H1 (cell line): ENCODE measurements at regions not wholly inside any gene's neighbourhood (a gene's known extent, or its start where the extent isn't known, plus 50 kb on each side); places are given as distances from the start of the nearest gene placed in this dataset.
A peak's percentile ranks its signal among the peaks of the same experiment; 100 is the strongest.

Source experiments
- CTCF ChIA-PET: fragments of 300-600 bp; sonication (Branson Sonifier 250); formaldehyde crosslinking; loops from one replicate; lab custom pipeline; 2021; ENCODE audit not compliant: partially characterized antibody; lab: Charles Lee
- POLR2A ChIA-PET: fragments of 300-600 bp; sonication (Branson Sonifier 250); formaldehyde crosslinking; loops from one replicate; lab custom pipeline; 2021; ENCODE audit warnings: inconsistent platforms; ENCODE audit not compliant: partially characterized antibody; lab: Charles Lee
- DNase-seq, 2 experiments: peaks; one replicate each; pipeline versions ENCODE4 v3.0.0 to v3.0.0-alpha.2; 2010 to 2022; ENCODE audit warnings: low spot score in 2 of 2, low read depth in 1 of 2, mixed read lengths in 1 of 2
- FAIRE-seq: peaks from 2 replicates; lab custom pipeline; 2011; peaks lifted over from hg19 to GRCh38; lab: Jason Lieb, UNC
- H2AFZ ChIP-seq: 2 replicates; pipeline ENCODE4 v1.8.1; 2012; ENCODE audit warnings: low read length, inconsistent platforms
- H2AK5ac ChIP-seq: 2 replicates; pipeline ENCODE4 v1.6.1; 2013; ENCODE audit warnings: low read depth, low read length
- H2BK120ac ChIP-seq: replicated peaks from 2 replicates; pipeline ENCODE3; 2013; ENCODE audit warnings: low read depth, low read length, inconsistent platforms
- H2BK12ac ChIP-seq: 2 replicates; pipeline ENCODE4 v1.6.1; 2013; ENCODE audit warnings: low read depth, low read length
- H2BK15ac ChIP-seq: 2 replicates; pipeline ENCODE4 v1.6.1; 2013; ENCODE audit warnings: low read length
- H2BK20ac ChIP-seq: 2 replicates; pipeline ENCODE4 v1.6.1; 2013; ENCODE audit warnings: low read length
- H2BK5ac ChIP-seq: 2 replicates; pipeline ENCODE4 v1.6.1; 2013; ENCODE audit warnings: low read depth, low read length
- H3K14ac ChIP-seq: 2 replicates; pipeline ENCODE4 v1.6.1; 2013; ENCODE audit warnings: inconsistent platforms; ENCODE audit not compliant: insufficient read length
- H3K18ac ChIP-seq: 2 replicates; pipeline ENCODE4 v1.6.1; 2013; ENCODE audit warnings: low read length; ENCODE audit errors: extremely low read depth
- H3K23ac ChIP-seq: 2 replicates; pipeline ENCODE4 v1.6.1; 2013; ENCODE audit warnings: inconsistent platforms; ENCODE audit not compliant: insufficient read length
- H3K23me2 ChIP-seq: 2 replicates; pipeline ENCODE4 v1.6.1; 2013; ENCODE audit warnings: low read depth, low read length
- H3K27ac ChIP-seq: 2 replicates; pipeline ENCODE4 v1.6.1; 2011; ENCODE audit warnings: low read depth, low read length, inconsistent platforms
- H3K27me3 ChIP-seq, 4 experiments: replicated peaks in 1 of 4; 1 replicate in 1 of 4; 2 replicates in 3 of 4; pipeline versions ENCODE4 v1.6.1 to v1.8.1; 2011 to 2013; ENCODE audit warnings: low read length in 3 of 4, mild to moderate bottlenecking in 3 of 4, inconsistent platforms in 2 of 4, mixed read lengths in 2 of 4, moderate library complexity in 1 of 4; ENCODE audit not compliant: control insufficient read depth in 3 of 4, insufficient read depth in 3 of 4; ENCODE audit errors: extremely low read depth in 1 of 4
- H3K36me3 ChIP-seq, 4 experiments: 2 replicates each; pipeline versions ENCODE4 v1.6.1 to v1.8.1; 2011 to 2013; ENCODE audit warnings: mild to moderate bottlenecking in 4 of 4, low read length in 3 of 4, moderate library complexity in 2 of 4, control low read depth in 1 of 4, inconsistent platforms in 1 of 4; ENCODE audit not compliant: insufficient read depth in 4 of 4, control insufficient read depth in 2 of 4
- H3K4ac ChIP-seq: replicated peaks from 2 replicates; pipeline ENCODE3; 2013; ENCODE audit warnings: low read length, low read depth, mixed read lengths, inconsistent platforms; ENCODE audit not compliant: insufficient read length
- H3K4me1 ChIP-seq, 4 experiments: replicated peaks in 1 of 4; 1 replicate in 1 of 4; 2 replicates in 3 of 4; pipeline versions ENCODE4 v1.6.1 to v1.8.1; 2011 to 2013; ENCODE audit warnings: low read length in 3 of 4, inconsistent platforms in 2 of 4, mixed read lengths in 1 of 4; ENCODE audit not compliant: insufficient read depth in 4 of 4, control insufficient read depth in 3 of 4
- H3K4me2 ChIP-seq, 2 experiments: 2 replicates each; pipeline versions ENCODE4 v1.6.1 to v1.8.1; 2011 to 2013; ENCODE audit warnings: low read depth in 2 of 2, low read length in 2 of 2, control low read depth in 1 of 2, inconsistent platforms in 1 of 2, mild to moderate bottlenecking in 1 of 2; ENCODE audit not compliant: insufficient read depth in 1 of 2
- H3K4me3 ChIP-seq, 4 experiments: fragments of 200-600, 300-600 bp in 1 of 4; sonication (generic), shearing (Covaris generic), sonication (Bioruptor Twin) in 1 of 4; 2 replicates each; pipeline versions ENCODE4 v1.5.1 to v1.8.1; 2011 to 2016; ENCODE audit warnings: low read length in 4 of 4, low read depth in 3 of 4, control low read depth in 2 of 4, inconsistent platforms in 2 of 4, mild to moderate bottlenecking in 2 of 4, mixed read lengths in 1 of 4, moderate library complexity in 1 of 4; ENCODE audit not compliant: insufficient read depth in 2 of 4; ENCODE audit errors: extremely low read depth in 1 of 4
- H3K56ac ChIP-seq: replicated peaks from 2 replicates; pipeline ENCODE3; 2013; ENCODE audit warnings: low read depth, mild to moderate bottlenecking, mixed read lengths, low read length, inconsistent platforms; ENCODE audit not compliant: insufficient read length
- H3K79me1 ChIP-seq: 2 replicates; pipeline ENCODE4 v1.6.1; 2013; ENCODE audit warnings: low read depth, low read length, control low read depth
- H3K79me2 ChIP-seq, 2 experiments: 2 replicates each; pipeline versions ENCODE4 v1.6.1 to v1.8.1; 2012 to 2013; ENCODE audit warnings: low read length in 2 of 2, mild to moderate bottlenecking in 2 of 2, inconsistent platforms in 1 of 2; ENCODE audit not compliant: insufficient read depth in 2 of 2, control insufficient read depth in 1 of 2
- H3K9ac ChIP-seq, 4 experiments: replicated peaks in 1 of 4; 1 replicate in 1 of 4; 2 replicates in 3 of 4; pipeline versions ENCODE4 v1.6.1 to v1.8.1; 2011 to 2013; ENCODE audit warnings: low read depth in 3 of 4, low read length in 3 of 4, control low read depth in 2 of 4, mild to moderate bottlenecking in 2 of 4, moderate library complexity in 2 of 4, inconsistent platforms in 1 of 4; ENCODE audit errors: extremely low read depth in 1 of 4
- H3K9me3 ChIP-seq, 2 experiments: 2 replicates each; pipeline versions ENCODE4 v1.6.1 to v1.8.1; 2012 to 2013; ENCODE audit warnings: mild to moderate bottlenecking in 2 of 2, moderate library complexity in 2 of 2, control low read depth in 1 of 2, inconsistent platforms in 1 of 2, low read depth in 1 of 2, low read length in 1 of 2, mixed read lengths in 1 of 2; ENCODE audit not compliant: insufficient read depth in 2 of 2
- H4K20me1 ChIP-seq, 2 experiments: replicated peaks in 1 of 2; 2 replicates each; pipeline versions ENCODE3 to v1.8.1; 2011 to 2013; ENCODE audit warnings: inconsistent platforms in 2 of 2, low read length in 2 of 2, mild to moderate bottlenecking in 1 of 2; ENCODE audit not compliant: insufficient read depth in 2 of 2, control insufficient read depth in 1 of 2
- H4K5ac ChIP-seq: 2 replicates; pipeline ENCODE4 v1.6.1; 2013; ENCODE audit warnings: low read length, low read depth, mixed read lengths, inconsistent platforms; ENCODE audit not compliant: insufficient read length
- H4K8ac ChIP-seq: 2 replicates; pipeline ENCODE4 v1.8.0; 2013; ENCODE audit warnings: mild to moderate bottlenecking, moderate library complexity, low read length, inconsistent platforms; ENCODE audit not compliant: insufficient read depth; ENCODE audit errors: extremely low read depth
- H4K91ac ChIP-seq: replicated peaks from 2 replicates; pipeline ENCODE3; 2013; ENCODE audit warnings: low read length, mixed read lengths, inconsistent platforms; ENCODE audit not compliant: insufficient read length
- CBX8 ChIP-seq: fragments of 300-800, 300-1000 bp; sonication (generic); IDR thresholded peaks from 2 replicates; pipeline ENCODE4 v1.7.1; 2016; ENCODE audit warnings: low read depth, low read length, borderline replicate concordance
- CHD2 ChIP-seq: IDR thresholded peaks from 2 replicates; pipeline ENCODE4 v1.6.1; 2012; ENCODE audit warnings: low read length, improper control_type of control experiment
- CREB1 ChIP-seq: IDR thresholded peaks from 2 replicates; pipeline ENCODE4 v1.6.1; 2012; ENCODE audit warnings: inconsistent platforms
- CTCF ChIP-seq, 3 experiments: IDR thresholded peaks; 1 replicate in 2 of 3; 2 replicates in 1 of 3; pipeline versions ENCODE4 v1.5.1 to v1.6.1; 2011; ENCODE audit warnings: low read length in 3 of 3, mild to moderate bottlenecking in 3 of 3, inconsistent platforms in 2 of 3, low read depth in 1 of 3, moderate library complexity in 1 of 3; ENCODE audit not compliant: insufficient read depth in 1 of 3; ENCODE audit errors: control extremely low read depth in 1 of 3
- HDAC6 ChIP-seq: IDR thresholded peaks from one replicate; pipeline ENCODE4 v1.7.1; 2012; ENCODE audit warnings: low read depth, mild to moderate bottlenecking, inconsistent platforms, low read length, moderate library complexity
- RAD21 ChIP-seq, 2 experiments: IDR thresholded peaks in 1 of 2; conservative IDR thresholded peaks in 1 of 2; 2 replicates each; pipeline ENCODE4 v1.6.1; 2011; ENCODE audit warnings: low read depth in 2 of 2, low read length in 2 of 2, improper control_type of control experiment in 1 of 2, inconsistent platforms in 1 of 2, mild to moderate bottlenecking in 1 of 2, moderate library complexity in 1 of 2
- SIRT6 ChIP-seq: IDR thresholded peaks from one replicate; pipeline ENCODE4 v1.7.1; 2012; ENCODE audit warnings: low read length, inconsistent platforms
- SUZ12 ChIP-seq: fragments of 200-600 bp; sonication (generic); IDR thresholded peaks from 2 replicates; pipeline ENCODE4 v1.6.1; 2012; ENCODE audit warnings: mild to moderate bottlenecking, inconsistent platforms, low read length, moderate library complexity, mixed read lengths
- TEAD4 ChIP-seq: IDR thresholded peaks from 2 replicates; pipeline ENCODE4 v1.6.1; 2012; ENCODE audit warnings: low read depth, low read length, inconsistent platforms, mixed read lengths
- WGBS, 2 experiments: shearing (Covaris generic) in 1 of 2; methylation state at CpG; one replicate each; pipeline versions ENCODE4 v1.1.6 to v1.1.7; 2013 to 2015; ENCODE audit warnings: low lambda C conversion rate in 2 of 2, mixed read lengths in 2 of 2, inconsistent platforms in 1 of 2, low coverage in 1 of 2, missing lambda C conversion rate in 1 of 2; ENCODE audit not compliant: insufficient replicate concordance in 2 of 2, insufficient coverage in 1 of 2, insufficient read length in 1 of 2; ENCODE audit errors: extremely low coverage in 1 of 2, missing lambda C conversion rate in 1 of 2; 5-methylcytosine and 5-hydroxymethylcytosine counted together

- H3K4me3 ChIP-seq = no peak overlapping the region
- CTCF ChIA-PET = interaction anchor here (0.8 to 1.2 kb wide), 4 partner anchors 134 to 196 kb away, joined by 3 read pairs; no protein-coding TSS in a partner anchor
- 92% methylated on average over 5 of the region's 5 CpGs; no CpG with 5 or more reads in 1 of the 2 experiments for WGBS, 2 experiments
Measured at GRCh38 chr13:37270226-37271001, 164.9 kb upstream of the CSNK1A1L start.

More at GRCh38 chr13:37270226-37271001, 164.9 kb upstream of the CSNK1A1L start:
- Histone ChIP-seq H2BK15ac (no peak overlapping the region), H2BK120ac (no peak overlapping the region), H3K27ac (no peak overlapping the region), H3K4me2 (no peak overlapping the region), H2AFZ (no peak overlapping the region), H3K79me1 (no peaks in the 10 kb centered on the region), H3K14ac (no peak overlapping the region), H3K4me1 (no peaks in the 10 kb centered on the region), H3K23ac (no peak overlapping the region), H2BK20ac (no peak overlapping the region), H3K23me2 (no peaks in the 10 kb centered on the region), H3K56ac (no peak overlapping the region), H4K8ac (no peak overlapping the region)
- no peak for FAIRE-seq
- DNase-seq = no peak
- TF ChIP-seq SIRT6 = no peak
- TF ChIP-seq HDAC6 = no peak
- no peak for TF ChIP-seq CBX8
- no peak for TF ChIP-seq CREB1
- TF ChIP-seq CHD2 = no peak
- TF ChIP-seq RAD21 (IDR thresholded peaks at IDR 0.05 in 1 of 2, conservative IDR thresholded peaks at IDR 0.05 in 1 of 2; ENCODE audit: low read depth in 2 of 2, low read length in 2 of 2) = peak; percentile 36 to 54; a peak in 3 of 4 replicates
- TF ChIP-seq CTCF (IDR thresholded peaks at IDR 0.05; ENCODE audit: control extremely low read depth in 1 of 3, insufficient read depth in 1 of 3, low read depth in 1 of 3, low read length in 3 of 3) = peak in 2 of 3 experiments; percentile 20 to 35; a peak in 2 of 4 replicates
- no peak for TF ChIP-seq SUZ12
- TF ChIP-seq TEAD4 = no peak
- TF ChIP-seq, all 59 proteins: peak for 2
- no peak overlapping the region for H2BK5ac ChIP-seq
- H3K9me3 ChIP-seq = no peaks in the 10 kb centered on the region
- no peak overlapping the region for H4K91ac ChIP-seq
- H3K36me3 ChIP-seq = no peaks in the 10 kb centered on the region
- no peak overlapping the region for H3K4ac ChIP-seq
- H4K5ac ChIP-seq = no peak overlapping the region
- H2AK5ac ChIP-seq = no peak overlapping the region
- H2BK12ac ChIP-seq = no peak overlapping the region
- no peaks in the 10 kb centered on the region for H4K20me1 ChIP-seq
- H3K79me2 ChIP-seq = no peaks in the 10 kb centered on the region
- POLR2A ChIA-PET = interaction anchor here (0.8 kb wide), 1 partner anchor 141 kb away, joined by 3 read pairs; no protein-coding TSS in a partner anchor
- H3K9ac ChIP-seq = no peak overlapping the region
- no peaks in the 10 kb centered on the region; a peak in 1 of 7 replicates for H3K27me3 ChIP-seq
- H3K18ac ChIP-seq = no peak overlapping the region
